Lower lobe of right lung (tissue), 2 donors: ENCODE measurements at regions not wholly inside any gene's neighbourhood (a gene's known extent, or its start where the extent isn't known, plus 50 kb on each side); places are given as distances from the start of the nearest gene placed in this dataset.

Source experiments
- ATAC-seq, 2 donors: fragments of 200-7000 bp; cut with Tn5 transposase; one replicate each; pipeline ENCODE4 v1.9.1; 2020 to 2022; ENCODE audit warnings: mild to moderate bottlenecking in 2 of 2, moderate library complexity in 2 of 2
- DNase-seq: peaks from one replicate; pipeline ENCODE4 v3.0.0-alpha.2; 2020
- H3K27ac ChIP-seq: fragments of 200-600 bp; one replicate; pipeline ENCODE4 v1.8.0; 2022
- H3K27me3 ChIP-seq: fragments of 200-600 bp; one replicate; pipeline ENCODE4 v1.8.0; 2022; ENCODE audit warnings: low read depth
- H3K36me3 ChIP-seq: fragments of 200-600 bp; one replicate; pipeline ENCODE4 v1.8.0; 2022; ENCODE audit warnings: mild to moderate bottlenecking
- H3K4me1 ChIP-seq: fragments of 200-600 bp; one replicate; pipeline ENCODE4 v1.8.0; 2022
- H3K4me3 ChIP-seq: fragments of 200-600 bp; one replicate; pipeline ENCODE4 v1.8.0; 2022; ENCODE audit warnings: mild to moderate bottlenecking
- H3K9me3 ChIP-seq: fragments of 200-600 bp; one replicate; pipeline ENCODE4 v1.8.0; 2022
- CTCF ChIP-seq: fragments of 200-600 bp; IDR thresholded peaks from one replicate; pipeline ENCODE4 v1.8.0; 2022; ENCODE audit warnings: antibody characterized with exemption, mild to moderate bottlenecking
- intact Hi-C: fragments of 100-400 bp; cut with DNase I; formaldehyde crosslinking; loops from one replicate; pipeline ENCODE4 v1.11.0; 2022
- donor health status: DM: no; HTN: yes; CAD: no; lungs with severe emphysema.

GRCh38 chr2:107627926-107628325, 198.8 kb upstream of the RGPD4 start:
- intact Hi-C loops = no loop called here
- no peak for DNase-seq
- H3K4me3 ChIP-seq = no peak overlapping the region
- peaks cover 16% of the 10 kb centered on the region for H3K9me3 ChIP-seq
- TF ChIP-seq CTCF = no peak
- no peaks in the 10 kb centered on the region for H3K4me1 ChIP-seq
- no peaks in the 10 kb centered on the region for H3K27me3 ChIP-seq
- H3K36me3 ChIP-seq = no peaks in the 10 kb centered on the region
- no peak for ATAC-seq
- H3K27ac ChIP-seq = no peak overlapping the region

- no peak for DNase-seq
- H3K36me3 ChIP-seq = no peaks in the 10 kb centered on the region
- peaks cover 6% of the 10 kb centered on the region for H3K9me3 ChIP-seq
- intact Hi-C loops = no loop called here
- TF ChIP-seq CTCF = no peak
- H3K4me1 ChIP-seq = no peaks in the 10 kb centered on the region
- H3K27me3 ChIP-seq = no peaks in the 10 kb centered on the region
- no peak overlapping the region for H3K4me3 ChIP-seq
- ATAC-seq = no peak
- H3K27ac ChIP-seq = no peak overlapping the region
Measured at GRCh38 chr2:107633580-107634147, 193.0 kb upstream of the RGPD4 start.

- intact Hi-C loops = no loop called here
- H3K9me3 ChIP-seq = peaks cover 6% of the 10 kb centered on the region
- no peak for TF ChIP-seq CTCF
- no peak for ATAC-seq
- no peak overlapping the region for H3K4me3 ChIP-seq
- no peak for DNase-seq
- H3K36me3 ChIP-seq = no peaks in the 10 kb centered on the region
- H3K4me1 ChIP-seq = no peaks in the 10 kb centered on the region
- no peak overlapping the region for H3K27ac ChIP-seq
- no peaks in the 10 kb centered on the region for H3K27me3 ChIP-seq
Measured at GRCh38 chr2:107634172-107634571, 192.5 kb upstream of the RGPD4 start.

GRCh38 chr2:107635883-107636282, 190.8 kb upstream of the RGPD4 start:
- Histone ChIP-seq H3K4me3 (no peak overlapping the region), H3K27ac (no peak overlapping the region), H3K27me3 (no peaks in the 10 kb centered on the region), H3K4me1 (no peaks in the 10 kb centered on the region), H3K36me3 (no peaks in the 10 kb centered on the region), H3K9me3 (peaks cover 6% of the 10 kb centered on the region)
- DNase-seq (no peak), ATAC-seq (no peak)
- TF ChIP-seq CTCF = no peak
- intact Hi-C loops = no loop called here

- no peak for TF ChIP-seq CTCF
Measured at GRCh38 chr2:107645586-107645985, 181.1 kb upstream of the RGPD4 start.

More at GRCh38 chr2:107645586-107645985, 181.1 kb upstream of the RGPD4 start:
- DNase-seq = no peak
- Histone ChIP-seq H3K4me3 (no peak overlapping the region), H3K27me3 (no peaks in the 10 kb centered on the region), H3K27ac (no peak overlapping the region), H3K36me3 (no peaks in the 10 kb centered on the region), H3K9me3 (peaks cover 26% of the 10 kb centered on the region), H3K4me1 (no peaks in the 10 kb centered on the region)
- no peak for ATAC-seq
- intact Hi-C loops = no loop called here
